Mesothelial cell of epicardium (in vitro differentiated cells): ENCODE measurements at regions not wholly inside any gene's neighbourhood (a gene's known extent, or its start where the extent isn't known, plus 50 kb on each side); places are given as distances from the start of the nearest gene placed in this dataset.

Experiments
- DNase-seq, 2 experiments: peaks; one replicate each; pipeline ENCODE4 v3.0.0; 2021; ENCODE audit warnings: low spot score in 2 of 2; ENCODE audit not compliant: unreplicated experiment in 2 of 2
- H3K27ac Mint-ChIP-seq: 2 replicates; pipeline ENCODE4 v1.8.0; 2021; ENCODE audit warnings: mixed read lengths
- H3K27me3 Mint-ChIP-seq: 2 replicates; pipeline ENCODE4 v1.8.0; 2021; ENCODE audit warnings: low read depth, mixed read lengths
- H3K36me3 Mint-ChIP-seq: 2 replicates; pipeline ENCODE4 v1.8.0; 2021; ENCODE audit warnings: mixed read lengths
- H3K4me1 Mint-ChIP-seq: 2 replicates; pipeline ENCODE4 v1.8.0; 2021; ENCODE audit warnings: mixed read lengths
- H3K4me3 Mint-ChIP-seq: 2 replicates; pipeline ENCODE4 v1.8.0; 2021; ENCODE audit warnings: mild to moderate bottlenecking, moderate library complexity, mixed read lengths
- H3K9me3 Mint-ChIP-seq: 2 replicates; pipeline ENCODE4 v1.8.0; 2021; ENCODE audit warnings: mixed read lengths
- TF ChIP-seq, protein P1 (sequence below): fragments of 200-600 bp; sonication (generic); IDR thresholded peaks from one replicate; pipeline ENCODE4 v1.5.0; 2021; ENCODE audit warnings: antibody characterized with exemption; ENCODE audit not compliant: unreplicated experiment

GRCh38 chr2:467543-467891 is 179.6 kb upstream of the ALKAL2 start:
- no peak overlapping the region for H3K27ac Mint-ChIP-seq
- H3K27me3 Mint-ChIP-seq, result peaks cover 64% of the 10 kb centered on the region
- H3K4me1 Mint-ChIP-seq, result peaks cover 4% of the 10 kb centered on the region
- DNase-seq, result no peak
- H3K36me3 Mint-ChIP-seq, result no peaks in the 10 kb centered on the region
- peak overlapping the region; percentile 59 for H3K4me3 Mint-ChIP-seq
- TF ChIP-seq, protein P1, sequence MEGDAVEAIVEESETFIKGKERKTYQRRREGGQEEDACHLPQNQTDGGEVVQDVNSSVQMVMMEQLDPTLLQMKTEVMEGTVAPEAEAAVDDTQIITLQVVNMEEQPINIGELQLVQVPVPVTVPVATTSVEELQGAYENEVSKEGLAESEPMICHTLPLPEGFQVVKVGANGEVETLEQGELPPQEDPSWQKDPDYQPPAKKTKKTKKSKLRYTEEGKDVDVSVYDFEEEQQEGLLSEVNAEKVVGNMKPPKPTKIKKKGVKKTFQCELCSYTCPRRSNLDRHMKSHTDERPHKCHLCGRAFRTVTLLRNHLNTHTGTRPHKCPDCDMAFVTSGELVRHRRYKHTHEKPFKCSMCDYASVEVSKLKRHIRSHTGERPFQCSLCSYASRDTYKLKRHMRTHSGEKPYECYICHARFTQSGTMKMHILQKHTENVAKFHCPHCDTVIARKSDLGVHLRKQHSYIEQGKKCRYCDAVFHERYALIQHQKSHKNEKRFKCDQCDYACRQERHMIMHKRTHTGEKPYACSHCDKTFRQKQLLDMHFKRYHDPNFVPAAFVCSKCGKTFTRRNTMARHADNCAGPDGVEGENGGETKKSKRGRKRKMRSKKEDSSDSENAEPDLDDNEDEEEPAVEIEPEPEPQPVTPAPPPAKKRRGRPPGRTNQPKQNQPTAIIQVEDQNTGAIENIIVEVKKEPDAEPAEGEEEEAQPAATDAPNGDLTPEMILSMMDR, result no peak
- peaks cover 4% of the 10 kb centered on the region for H3K9me3 Mint-ChIP-seq

DNA sequence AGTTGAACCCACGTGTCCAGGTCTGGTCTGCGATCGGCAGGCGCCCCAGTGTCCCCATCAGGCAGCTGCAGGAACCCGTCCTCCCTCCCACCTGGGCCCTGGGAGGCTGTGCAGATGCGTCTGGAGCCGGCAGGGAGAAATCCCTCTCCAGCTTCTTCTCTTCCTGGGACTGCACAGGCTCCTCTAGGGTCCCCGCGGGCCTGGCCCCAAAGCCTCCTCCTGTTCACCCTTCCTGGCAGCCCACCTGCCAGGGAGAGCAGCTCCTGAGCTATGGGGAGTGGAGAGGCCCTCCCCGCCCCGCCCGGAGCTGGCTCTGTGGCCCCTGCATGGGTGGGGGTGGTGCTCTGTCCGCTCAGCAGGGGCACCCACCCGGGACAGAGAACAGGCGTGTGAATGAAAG is 179.2 kb upstream of the ALKAL2 start:
- H3K4me1 Mint-ChIP-seq, result peaks cover 4% of the 10 kb centered on the region
- peaks cover under 1% of the 10 kb centered on the region for H3K9me3 Mint-ChIP-seq
- H3K27me3 Mint-ChIP-seq, result peaks cover 66% of the 10 kb centered on the region
- H3K36me3 Mint-ChIP-seq, result no peaks in the 10 kb centered on the region
- TF ChIP-seq, protein P1, result no peak
- H3K4me3 Mint-ChIP-seq, result no peak overlapping the region
- no peak overlapping the region for H3K27ac Mint-ChIP-seq
- no peak for DNase-seq

GRCh38 chr2:464562-465309 is 176.8 kb upstream of the ALKAL2 start:
- no peak overlapping the region for H3K27ac Mint-ChIP-seq
- no peaks in the 10 kb centered on the region for H3K36me3 Mint-ChIP-seq
- TF ChIP-seq, protein P1, result no peak
- H3K4me3 Mint-ChIP-seq, result no peak overlapping the region
- peaks cover 3% of the 10 kb centered on the region for H3K9me3 Mint-ChIP-seq
- no peak for DNase-seq
- peaks cover 69% of the 10 kb centered on the region for H3K27me3 Mint-ChIP-seq
- H3K4me1 Mint-ChIP-seq, result peaks cover 6% of the 10 kb centered on the region

DNA sequence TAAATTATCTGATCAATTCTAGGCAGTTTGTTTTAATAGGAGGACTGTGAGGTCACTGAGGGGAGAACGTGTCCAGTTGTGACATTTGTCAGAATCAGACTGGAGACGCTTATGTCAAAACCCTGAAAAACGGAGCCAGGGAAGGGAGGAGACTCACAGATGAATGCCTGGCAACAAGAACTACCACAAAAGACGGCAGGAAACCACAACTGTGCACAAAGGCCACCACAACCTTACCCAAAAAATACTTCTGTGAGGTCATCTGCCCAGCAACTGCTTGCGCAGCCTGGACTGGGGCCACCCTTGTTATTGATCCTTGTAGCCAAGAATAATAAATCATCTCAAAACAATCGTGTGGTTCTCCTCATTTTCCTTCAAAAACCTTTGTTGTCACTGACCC is 173.0 kb upstream of the ALKAL2 start:
- H3K9me3 Mint-ChIP-seq, result peaks cover 3% of the 10 kb centered on the region
- peaks cover 51% of the 10 kb centered on the region for H3K27me3 Mint-ChIP-seq

GRCh38 chr2:459931-460330 is 172.0 kb upstream of the ALKAL2 start:
- Mint-ChIP-seq H3K4me1 (peaks cover 4% of the 10 kb centered on the region), H3K27ac (no peak overlapping the region), H3K4me3 (no peak overlapping the region), H3K27me3 (peaks cover 42% of the 10 kb centered on the region), H3K9me3 (peaks cover 3% of the 10 kb centered on the region), H3K36me3 (no peaks in the 10 kb centered on the region)
- no peak for DNase-seq
- TF ChIP-seq, protein P1, result no peak

More for the DNA sequence above, 173.0 kb upstream of the ALKAL2 start:
- H3K4me1 Mint-ChIP-seq, result peaks cover 4% of the 10 kb centered on the region
- no peak overlapping the region for H3K4me3 Mint-ChIP-seq
- H3K27ac Mint-ChIP-seq, result no peak overlapping the region
- TF ChIP-seq, protein P1, result no peak
- DNase-seq, result no peak
- H3K36me3 Mint-ChIP-seq, result no peaks in the 10 kb centered on the region
